LNCaP clone FGC (cell line): ENCODE measurements at regions not wholly inside any gene's neighbourhood (a gene's known extent, or its start where the extent isn't known, plus 50 kb on each side); places are given as distances from the start of the nearest gene placed in this dataset.

Source experiments
- DNase-seq: peaks from one replicate; pipeline ENCODE4 v3.0.0-alpha.2; 2011; ENCODE audit warnings: low read depth
- H3K4me3 ChIP-seq: 2 replicates; pipeline ENCODE4 v1.5.1; 2011; ENCODE audit warnings: mild to moderate bottlenecking, low read depth, low read length, control low read depth
- TF ChIP-seq, protein P1 (sequence below): IDR thresholded peaks from 2 replicates; pipeline ENCODE4 v1.5.1; 2012; ENCODE audit warnings: mild to moderate bottlenecking; ENCODE audit not compliant: control insufficient read depth, insufficient read depth; ENCODE audit errors: extremely low read depth

DNA sequence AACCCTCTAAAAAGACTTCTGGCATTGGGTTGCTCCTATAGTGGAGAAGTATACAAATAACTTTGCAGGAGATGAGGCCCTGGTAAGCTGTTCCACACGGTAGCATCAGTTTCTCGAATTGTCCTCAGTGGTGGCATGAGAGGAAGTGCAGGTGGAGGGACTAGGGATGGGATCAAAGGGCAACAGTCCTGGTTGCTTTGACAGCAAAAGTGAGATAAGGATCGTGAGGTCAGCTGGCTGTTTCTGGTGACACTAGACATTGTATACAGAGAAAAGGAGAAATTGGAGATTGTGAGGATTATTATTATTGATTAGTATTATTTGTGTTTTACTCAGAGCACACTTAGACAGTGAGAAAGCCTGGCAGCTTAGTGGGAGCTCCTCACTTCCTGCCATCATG is 61.3 kb upstream of the EXOC2 start:
- DNase-seq, result no peak
- H3K4me3 ChIP-seq, result no peak overlapping the region
- TF ChIP-seq, protein P1, sequence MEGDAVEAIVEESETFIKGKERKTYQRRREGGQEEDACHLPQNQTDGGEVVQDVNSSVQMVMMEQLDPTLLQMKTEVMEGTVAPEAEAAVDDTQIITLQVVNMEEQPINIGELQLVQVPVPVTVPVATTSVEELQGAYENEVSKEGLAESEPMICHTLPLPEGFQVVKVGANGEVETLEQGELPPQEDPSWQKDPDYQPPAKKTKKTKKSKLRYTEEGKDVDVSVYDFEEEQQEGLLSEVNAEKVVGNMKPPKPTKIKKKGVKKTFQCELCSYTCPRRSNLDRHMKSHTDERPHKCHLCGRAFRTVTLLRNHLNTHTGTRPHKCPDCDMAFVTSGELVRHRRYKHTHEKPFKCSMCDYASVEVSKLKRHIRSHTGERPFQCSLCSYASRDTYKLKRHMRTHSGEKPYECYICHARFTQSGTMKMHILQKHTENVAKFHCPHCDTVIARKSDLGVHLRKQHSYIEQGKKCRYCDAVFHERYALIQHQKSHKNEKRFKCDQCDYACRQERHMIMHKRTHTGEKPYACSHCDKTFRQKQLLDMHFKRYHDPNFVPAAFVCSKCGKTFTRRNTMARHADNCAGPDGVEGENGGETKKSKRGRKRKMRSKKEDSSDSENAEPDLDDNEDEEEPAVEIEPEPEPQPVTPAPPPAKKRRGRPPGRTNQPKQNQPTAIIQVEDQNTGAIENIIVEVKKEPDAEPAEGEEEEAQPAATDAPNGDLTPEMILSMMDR, result no peak

DNA sequence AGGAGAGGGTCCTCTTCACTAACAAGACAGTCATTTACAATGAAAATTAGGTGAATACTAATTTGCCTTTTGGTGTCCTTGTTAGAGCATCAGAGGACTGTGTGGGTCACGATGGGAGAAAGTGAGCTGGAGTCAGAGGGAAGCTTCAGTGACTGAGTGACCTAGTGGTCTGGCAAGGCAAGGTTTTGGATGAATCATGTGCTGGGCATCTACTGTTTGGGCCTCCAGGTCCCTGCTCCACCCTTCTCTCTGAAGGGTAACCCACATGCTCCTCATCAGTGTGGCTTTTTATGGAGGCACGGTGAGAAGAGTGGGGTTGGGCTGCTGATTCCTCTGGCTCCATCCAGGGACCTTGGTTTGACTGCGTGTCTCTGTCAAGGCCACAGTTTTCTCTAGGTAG is 60.5 kb upstream of the EXOC2 start:
- TF ChIP-seq, protein P1, result no peak
- H3K4me3 ChIP-seq, result no peak overlapping the region
- no peak for DNase-seq

DNA sequence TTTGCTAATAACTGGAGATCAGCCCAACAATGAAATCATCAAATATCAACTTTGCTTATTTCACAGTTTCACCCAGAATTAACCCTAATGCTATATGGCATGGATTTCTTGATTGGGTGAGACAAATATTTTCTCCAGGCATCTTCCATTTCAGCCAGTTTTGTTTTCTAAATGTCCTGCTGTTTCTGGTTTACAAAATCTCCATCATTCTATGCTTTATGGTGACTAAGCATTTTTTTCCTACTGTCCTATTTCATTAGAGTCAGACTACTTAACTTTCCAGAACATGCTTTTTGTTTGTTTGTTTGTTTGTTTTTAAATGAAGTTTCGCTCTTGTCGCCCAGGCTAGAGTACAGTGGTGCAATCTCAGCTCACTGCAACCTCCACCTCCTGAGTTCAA is 59.5 kb upstream of the EXOC2 start:
- DNase-seq, result no peak
- TF ChIP-seq, protein P1, result no peak
- no peak overlapping the region for H3K4me3 ChIP-seq

DNA sequence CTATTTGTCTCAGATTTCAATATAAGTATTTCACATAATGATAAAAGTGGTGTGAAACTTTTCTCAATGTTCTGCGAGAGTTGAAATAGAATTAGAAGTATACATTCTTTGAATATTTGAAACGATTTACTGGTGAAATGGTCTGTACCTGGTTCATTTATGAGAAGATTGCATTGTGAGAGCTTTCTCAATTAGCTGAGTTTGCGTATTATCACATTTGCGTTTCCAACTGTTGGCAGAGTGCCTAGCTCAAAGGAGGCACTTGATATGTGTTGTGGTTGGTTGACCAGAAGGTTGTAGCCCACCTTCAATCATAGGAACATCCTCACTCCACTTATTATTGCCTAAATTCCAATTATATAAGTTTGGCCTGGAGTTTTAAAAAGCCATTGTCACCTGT is 58.8 kb upstream of the EXOC2 start:
- H3K4me3 ChIP-seq, result no peak overlapping the region
- TF ChIP-seq, protein P1, result no peak
- DNase-seq, result no peak

DNA sequence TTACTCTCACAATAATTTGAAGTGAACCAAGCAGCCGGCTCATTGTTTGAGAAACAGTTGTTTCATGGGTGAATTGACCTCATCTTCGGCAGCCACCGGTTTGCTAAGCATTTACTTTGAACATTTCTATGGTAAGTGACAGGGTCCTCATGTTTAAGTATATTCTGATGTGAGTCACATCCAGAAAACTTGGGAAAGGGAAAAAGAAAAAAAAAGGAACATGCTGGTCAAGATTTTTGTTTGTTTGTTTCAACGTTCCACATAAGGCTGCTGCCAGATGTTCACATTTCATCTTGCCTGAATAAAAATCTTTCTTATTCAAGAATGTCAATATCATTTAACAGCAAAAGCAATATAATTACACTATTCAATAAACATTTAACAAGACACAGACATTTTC is 55.0 kb upstream of the EXOC2 start:
- no peak for DNase-seq
- H3K4me3 ChIP-seq, result no peak overlapping the region
- TF ChIP-seq, protein P1, result no peak

DNA sequence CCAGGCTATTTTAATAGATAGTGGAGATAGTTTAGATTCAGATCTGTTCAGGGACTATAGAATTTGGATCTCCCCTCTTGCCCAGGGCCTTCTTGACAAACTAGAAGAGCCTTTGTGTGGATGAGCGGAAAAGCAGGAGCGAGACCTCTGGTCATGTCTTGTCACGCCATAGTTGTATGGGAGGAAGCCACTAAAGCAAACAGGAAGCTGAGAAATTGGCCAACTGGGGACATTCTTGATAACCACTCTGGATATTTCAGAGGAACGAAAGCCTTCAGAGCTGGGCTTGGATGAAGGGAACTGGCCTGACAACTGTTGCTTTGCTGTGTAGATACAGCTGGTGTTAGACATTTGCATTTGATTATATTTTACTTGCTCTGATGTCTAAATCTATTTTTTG is 54.1 kb upstream of the EXOC2 start:
- DNase-seq, result no peak
- H3K4me3 ChIP-seq, result no peak overlapping the region
- TF ChIP-seq, protein P1, result no peak

DNA sequence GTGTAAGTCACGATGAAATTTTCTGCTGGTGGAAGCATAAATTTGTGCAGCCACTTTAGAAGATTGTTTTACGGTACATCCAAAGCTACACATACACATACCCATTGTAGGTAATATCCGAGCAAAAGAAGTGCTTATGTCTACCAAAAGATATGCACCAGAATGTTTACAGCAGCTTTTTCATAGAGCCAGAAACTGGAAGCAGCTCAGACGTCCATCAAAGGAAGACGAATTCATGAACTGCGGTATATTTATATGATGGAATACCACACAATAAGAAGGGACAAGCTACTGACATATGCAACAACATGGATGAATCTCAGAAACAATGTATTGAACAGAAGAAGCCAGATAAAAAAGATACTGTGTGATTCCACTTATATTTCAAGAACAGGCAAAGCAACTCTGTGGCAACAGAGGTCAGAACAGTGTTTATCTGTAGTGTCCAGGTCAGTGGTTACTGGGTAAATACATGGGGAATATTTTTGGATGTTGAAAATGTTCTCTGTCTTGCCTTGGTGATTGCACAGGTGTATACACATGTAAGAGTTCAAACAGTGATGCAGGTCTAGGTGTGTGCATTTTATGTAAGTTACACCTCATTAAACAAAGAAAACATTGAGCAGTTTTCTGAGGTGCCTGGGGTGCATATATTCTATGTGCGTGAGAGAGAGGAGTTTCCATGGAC is 51.9 kb upstream of the EXOC2 start:
- no peak for DNase-seq
- TF ChIP-seq, protein P1, result no peak
- H3K4me3 ChIP-seq, result no peak overlapping the region
